Right cardiac atrium (tissue), 5 donors: ENCODE measurements at regions not wholly inside any gene's neighbourhood (a gene's known extent, or its start where the extent isn't known, plus 50 kb on each side); places are given as distances from the start of the nearest gene placed in this dataset.

Source experiments
- ATAC-seq, 2 donors: fragments of 200-7000 bp; cut with Tn5 transposase; one replicate each; pipeline versions ENCODE4 v1.8.0 to v1.9.1; 2020; ENCODE audit warnings: moderate library complexity in 2 of 2, mild to moderate bottlenecking in 1 of 2
- DNase-seq, 3 donors: peaks; one replicate each; pipeline ENCODE4 v3.0.0-alpha.2; 2020
- H3K27ac ChIP-seq: one replicate; pipeline ENCODE4 v1.5.1; 2013; ENCODE audit warnings: mild to moderate bottlenecking, low read length, control low read depth, moderate library complexity
- H3K27me3 ChIP-seq: one replicate; pipeline ENCODE4 v1.6.1; 2013; ENCODE audit not compliant: control insufficient read depth, insufficient read depth
- H3K4me1 ChIP-seq: one replicate; pipeline ENCODE4 v1.6.1; 2013; ENCODE audit warnings: low read length; ENCODE audit not compliant: control insufficient read depth, insufficient read depth
- H3K4me3 ChIP-seq: one replicate; pipeline ENCODE4 v1.5.1; 2013; ENCODE audit warnings: low read length, control low read depth
- H3K9me3 ChIP-seq: one replicate; pipeline ENCODE4 v1.6.1; 2013; ENCODE audit warnings: low read length; ENCODE audit not compliant: control insufficient read depth
- WGBS: extraction: QIAGEN DNeasy Blood & Tissue Kit; methylation state at CpG from one replicate; pipeline ENCODE4 v1.1.7; 2013; 5-methylcytosine and 5-hydroxymethylcytosine counted together
- intact Hi-C, 4 donors: fragments of 100-400 bp; cut with DNase I; formaldehyde crosslinking; loops; one replicate each; pipeline versions ENCODE4 v1.11.0 to v1.14.0; 2022 to 2023
- donor health status: healthy with polysubstance abuse.
- donor health status: DM: no; HTN: yes; CAD: no.
- donor health status: DM: no; HTN: no; CAD: no.
- donor health status: DM: no; HTN: yes; CAD: no; lungs with severe emphysema.
- donor health status: DM: yes; HTN: yes; CAD: no.

GRCh38 chr2:104769096-104769495 lies 84.8 kb upstream of the POU3F3 start:
- Histone ChIP-seq H3K27ac (no peak overlapping the region), H3K27me3 (no peaks in the 10 kb centered on the region), H3K9me3 (no peaks in the 10 kb centered on the region), H3K4me3 (no peak overlapping the region), H3K4me1 (no peaks in the 10 kb centered on the region)
- intact Hi-C loops = no loop called here
- no peak for DNase-seq
- WGBS = 89% methylated on average over 1 of the region's 1 CpG
- no peak for ATAC-seq

GRCh38 chr2:104772996-104773395 lies 80.9 kb upstream of the POU3F3 start:
- ATAC-seq (no peak), DNase-seq (no peak)
- Histone ChIP-seq H3K4me1 (no peaks in the 10 kb centered on the region), H3K9me3 (no peaks in the 10 kb centered on the region), H3K27me3 (no peaks in the 10 kb centered on the region), H3K27ac (no peak overlapping the region), H3K4me3 (no peak overlapping the region)
- intact Hi-C loops = no loop called here
- WGBS = 33% methylated on average over 1 of the region's 1 CpG

- H3K27ac ChIP-seq = no peak overlapping the region
- no peaks in the 10 kb centered on the region for H3K27me3 ChIP-seq
- no peak overlapping the region for H3K4me3 ChIP-seq
- H3K4me1 ChIP-seq = no peaks in the 10 kb centered on the region
- DNase-seq (no peak), ATAC-seq (no peak)
- H3K9me3 ChIP-seq = no peaks in the 10 kb centered on the region
- intact Hi-C loops = no loop called here
- WGBS = 65% methylated on average over 3 of the region's 3 CpGs
Measured at GRCh38 chr2:104774631-104775030, 79.3 kb upstream of the POU3F3 start.

- DNase-seq = no peak
- no peak overlapping the region for H3K27ac ChIP-seq
- no peak overlapping the region for H3K4me3 ChIP-seq
- ATAC-seq = no peak
- H3K27me3 ChIP-seq = no peaks in the 10 kb centered on the region
- no peaks in the 10 kb centered on the region for H3K4me1 ChIP-seq
- 73% methylated on average over 2 of the region's 2 CpGs for WGBS
- intact Hi-C loops = no loop called here
- H3K9me3 ChIP-seq = no peaks in the 10 kb centered on the region
Measured at GRCh38 chr2:104777721-104778120, 76.2 kb upstream of the POU3F3 start.

DNA sequence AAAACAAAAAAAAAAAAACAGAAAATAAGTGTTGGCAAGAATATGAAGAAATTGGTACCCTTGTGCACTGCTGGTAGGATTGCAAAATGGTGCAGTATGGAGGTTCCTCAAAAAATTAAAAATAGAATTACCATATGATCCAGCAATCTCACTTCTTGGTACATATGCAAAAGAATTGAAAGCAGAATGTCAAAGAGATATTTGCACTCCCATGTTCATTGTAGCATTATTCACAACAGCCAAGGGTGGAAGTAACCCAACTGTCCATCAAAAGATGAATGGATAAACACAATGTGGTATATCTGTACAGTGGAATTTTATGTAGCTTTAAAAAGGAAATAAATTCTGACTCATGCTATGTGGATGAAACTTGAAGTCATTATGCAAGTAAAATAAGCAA lies 72.8 kb upstream of the POU3F3 start:
- Histone ChIP-seq H3K27me3 (no peaks in the 10 kb centered on the region), H3K27ac (no peak overlapping the region), H3K4me3 (no peak overlapping the region), H3K9me3 (no peaks in the 10 kb centered on the region), H3K4me1 (no peaks in the 10 kb centered on the region)
- no peak for DNase-seq
- no peak for ATAC-seq
- intact Hi-C loops = no loop called here

DNA sequence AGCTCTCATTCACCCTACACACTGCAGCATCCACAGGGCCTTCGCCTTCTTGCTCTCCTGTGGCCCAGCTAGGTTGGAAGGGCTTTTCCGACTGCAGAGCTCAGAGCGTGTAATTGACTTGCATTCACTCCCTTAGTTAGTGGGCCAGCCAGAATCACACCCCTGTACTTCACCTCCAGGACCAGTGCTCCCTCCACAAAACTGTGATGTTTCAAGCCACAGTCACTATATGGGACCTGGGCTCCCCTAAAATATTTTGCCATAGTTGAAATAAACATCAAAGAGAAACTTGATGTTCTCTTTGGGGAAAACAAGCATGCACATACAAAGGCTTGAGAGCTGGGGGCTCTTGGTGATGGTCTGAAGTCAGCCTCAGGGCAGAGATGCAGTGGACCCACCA lies 69.7 kb upstream of the POU3F3 start:
- intact Hi-C loops = no loop called here
- WGBS = 87% methylated on average over 3 of the region's 3 CpGs
- H3K27ac ChIP-seq = no peak overlapping the region

DNA sequence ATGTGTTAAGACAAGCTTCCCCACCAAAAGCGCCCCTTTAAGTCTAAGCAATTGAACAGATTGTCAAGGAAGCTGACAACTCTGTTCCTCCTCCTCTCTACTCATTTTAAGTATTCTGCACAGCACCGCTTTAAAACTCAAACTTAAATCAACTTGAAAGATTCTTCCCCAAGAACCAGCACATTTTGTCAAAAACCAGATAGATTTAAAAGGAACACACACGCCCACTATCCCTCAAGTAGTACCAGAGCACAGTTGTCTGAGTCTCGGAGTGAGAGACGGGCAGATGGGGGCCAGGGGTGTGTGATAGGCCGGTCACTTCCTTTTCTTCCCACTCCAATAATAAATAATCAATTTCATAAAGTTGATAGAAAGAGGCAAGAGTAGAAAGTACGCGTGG lies 67.7 kb upstream of the POU3F3 start:
- no peak for ATAC-seq
- intact Hi-C loops = no loop called here

More for the DNA sequence above, 69.7 kb upstream of the POU3F3 start:
- H3K4me1 ChIP-seq = no peaks in the 10 kb centered on the region
- ATAC-seq (no peak), DNase-seq (no peak)
- no peaks in the 10 kb centered on the region for H3K27me3 ChIP-seq
- H3K9me3 ChIP-seq = no peaks in the 10 kb centered on the region
- no peak overlapping the region for H3K4me3 ChIP-seq

GRCh38 chr2:104786821-104787220 lies 67.1 kb upstream of the POU3F3 start:
- no peaks in the 10 kb centered on the region for H3K9me3 ChIP-seq
- DNase-seq (no peak), ATAC-seq (no peak)
- intact Hi-C loops = no loop called here
- H3K4me3 ChIP-seq = no peak overlapping the region
- 0% methylated on average over 2 of the region's 2 CpGs for WGBS
- no peaks in the 10 kb centered on the region for H3K27me3 ChIP-seq
- H3K27ac ChIP-seq = no peak overlapping the region
- H3K4me1 ChIP-seq = no peaks in the 10 kb centered on the region

More for the DNA sequence above, 67.7 kb upstream of the POU3F3 start:
- Histone ChIP-seq H3K4me3 (no peak overlapping the region), H3K4me1 (no peaks in the 10 kb centered on the region), H3K9me3 (no peaks in the 10 kb centered on the region), H3K27me3 (no peaks in the 10 kb centered on the region), H3K27ac (no peak overlapping the region)
- whole genome bisulfite sequencing = 87% methylated on average over 8 of the region's 8 CpGs
- no peak for DNase-seq

DNA sequence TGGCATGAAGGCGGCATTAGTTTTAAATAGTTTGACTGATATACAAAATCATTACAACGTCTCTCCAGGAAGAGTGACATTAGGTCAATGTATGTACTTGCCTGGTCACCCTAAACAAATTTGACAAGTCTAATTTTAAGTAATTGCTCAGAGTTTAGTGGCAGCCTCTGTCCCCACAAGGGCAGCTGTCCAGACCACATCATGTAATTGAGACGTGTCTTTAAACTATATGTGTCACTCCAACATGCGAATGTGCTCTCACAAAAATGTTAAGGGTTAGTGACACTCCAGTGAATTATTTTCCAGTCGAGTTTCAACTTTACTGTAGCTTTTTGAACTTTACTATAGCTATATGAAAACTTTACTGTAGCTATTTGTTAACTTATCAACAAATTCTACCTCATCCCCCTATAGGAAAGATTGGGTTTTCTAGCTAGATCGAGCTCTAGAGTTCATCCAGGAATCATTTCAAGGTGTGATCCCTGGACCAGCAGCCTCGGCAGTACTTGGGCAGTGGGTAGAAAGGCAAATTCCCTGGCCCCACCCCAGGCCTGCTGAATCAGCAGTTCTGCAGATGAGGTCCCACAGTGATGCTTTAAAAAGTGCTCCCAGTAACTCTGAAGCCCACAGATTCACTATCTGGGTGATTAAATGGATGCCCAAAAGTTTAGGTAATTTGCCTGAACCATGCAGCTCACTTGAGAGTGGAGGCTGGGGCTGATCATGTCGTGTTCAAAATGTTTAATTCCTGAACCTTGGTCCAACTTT lies 66.4 kb upstream of the POU3F3 start:
- no peak for DNase-seq
- Histone ChIP-seq H3K27ac (no peak overlapping the region), H3K27me3 (no peaks in the 10 kb centered on the region), H3K9me3 (no peaks in the 10 kb centered on the region), H3K4me1 (no peaks in the 10 kb centered on the region), H3K4me3 (no peak overlapping the region)
- intact Hi-C loops = no loop called here
- ATAC-seq = no peak
- 68% methylated on average over 8 of the region's 8 CpGs for WGBS

DNA sequence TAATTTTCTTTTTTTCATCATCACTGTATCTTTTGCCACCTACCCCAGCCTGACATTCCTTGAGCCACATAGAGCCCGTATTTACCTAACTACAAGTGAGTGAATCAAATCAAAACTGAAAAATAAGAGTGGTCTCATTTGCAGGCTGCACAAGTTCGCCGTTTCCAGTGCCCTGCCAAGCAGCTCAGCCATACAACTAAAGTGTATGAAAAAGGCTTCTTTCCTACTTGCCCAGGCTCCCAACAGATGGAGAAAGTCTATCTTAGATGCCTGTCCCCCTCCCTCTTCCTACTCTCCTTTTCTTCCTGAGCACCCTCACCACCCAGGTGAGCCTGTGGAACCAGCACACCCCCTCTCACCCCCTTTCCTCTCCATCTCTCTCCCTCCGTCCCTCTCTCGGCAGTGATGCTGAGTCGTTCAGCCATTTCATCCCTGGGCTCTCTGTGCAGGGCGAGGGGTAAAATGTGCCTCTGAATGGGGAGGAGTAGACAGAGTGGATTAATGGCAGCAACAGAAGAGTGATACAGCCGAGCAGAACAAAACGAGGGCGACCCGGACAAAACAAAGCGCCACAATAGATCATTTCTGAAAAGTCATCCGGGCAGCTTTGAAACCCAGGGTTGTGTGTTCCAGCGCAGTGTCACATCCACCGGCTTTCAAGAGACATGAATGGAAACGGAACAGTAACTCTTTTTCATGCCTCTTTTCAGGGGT lies 65.0 kb upstream of the POU3F3 start:
- ATAC-seq (no peak), DNase-seq (no peak)
- Histone ChIP-seq H3K4me1 (no peaks in the 10 kb centered on the region), H3K27me3 (no peaks in the 10 kb centered on the region), H3K4me3 (no peak overlapping the region), H3K9me3 (no peaks in the 10 kb centered on the region), H3K27ac (no peak overlapping the region)
- WGBS = 85% methylated on average over 16 of the region's 16 CpGs
- intact Hi-C loops = no loop called here

GRCh38 chr2:104790100-104790811 lies 63.7 kb upstream of the POU3F3 start:
- H3K4me3 ChIP-seq = no peak overlapping the region

More at GRCh38 chr2:104790100-104790811, 63.7 kb upstream of the POU3F3 start:
- DNase-seq (peak; percentile 38 to 72 (median 46)), ATAC-seq (peak; percentile 54 to 82)
- Histone ChIP-seq H3K27ac (no peak overlapping the region), H3K9me3 (no peaks in the 10 kb centered on the region), H3K27me3 (no peaks in the 10 kb centered on the region), H3K4me1 (no peaks in the 10 kb centered on the region)
- 26% methylated on average over 18 of the region's 18 CpGs for WGBS
- intact Hi-C loops = no loop called here
